ENCODE measurements at regions not wholly inside any gene's neighbourhood (a gene's known extent, or its start where the extent isn't known, plus 50 kb on each side); places are given as distances from the start of the nearest gene placed in this dataset.

- Mint-ChIP-seq H3K27ac (no peak overlapping the region), H3K9me3 (peaks cover 10 to 19% of the 10 kb centered on the region in 2 donors), H3K36me3 (peaks cover 0 to 10% of the 10 kb centered on the region in 2 donors)
- ATAC-seq (no peak), DNase-seq (ENCODE audit: low spot score in 2 of 2) (no peak)
These were observed 184.7 kb downstream of the TBX5 start for GRCh38 chr12:114221136-114221833.

GRCh38 chr12:114220311-114220710, 185.6 kb downstream of the TBX5 start:
- H3K36me3 Mint-ChIP-seq = peaks cover 0 to 10% of the 10 kb centered on the region in 2 donors
- ATAC-seq = no peak
- H3K9me3 Mint-ChIP-seq = peaks cover 10 to 19% of the 10 kb centered on the region in 2 donors
- no peak overlapping the region for H3K27ac Mint-ChIP-seq
- no peak for DNase-seq (ENCODE audit: low spot score in 2 of 2)

- ATAC-seq = no peak
- peaks cover 13 to 16% of the 10 kb centered on the region in 2 donors for H3K9me3 Mint-ChIP-seq
These were observed 187.8 kb downstream of the TBX5 start for GRCh38 chr12:114218136-114218535.

GRCh38 chr12:114215746-114216145, 190.2 kb downstream of the TBX5 start:
- Mint-ChIP-seq H3K27ac (no peak overlapping the region), H3K9me3 (peaks cover 18 to 24% of the 10 kb centered on the region in 2 donors), H3K36me3 (peaks cover 0 to 8% of the 10 kb centered on the region in 2 donors)
- ATAC-seq (no peak), DNase-seq (ENCODE audit: low spot score in 2 of 2) (no peak)

More at GRCh38 chr12:114218136-114218535, 187.8 kb downstream of the TBX5 start:
- no peak overlapping the region for H3K27ac Mint-ChIP-seq
- DNase-seq (ENCODE audit: low spot score in 2 of 2) = no peak
- peaks cover 0 to 4% of the 10 kb centered on the region in 2 donors for H3K36me3 Mint-ChIP-seq

- ATAC-seq = no peak
- peaks cover 17 to 19% of the 10 kb centered on the region in 2 donors for H3K9me3 Mint-ChIP-seq
- peaks cover 0 to 8% of the 10 kb centered on the region in 2 donors for H3K36me3 Mint-ChIP-seq
- DNase-seq (ENCODE audit: low spot score in 2 of 2) = no peak
- H3K27ac Mint-ChIP-seq = no peak overlapping the region
These were observed 192.8 kb downstream of the TBX5 start for GRCh38 chr12:114213055-114213581.

GRCh38 chr12:114209861-114210260, 196.1 kb downstream of the TBX5 start:
- Mint-ChIP-seq H3K27ac (no peak overlapping the region), H3K9me3 (peaks cover 8 to 15% of the 10 kb centered on the region in 2 donors), H3K36me3 (peaks cover 0 to 4% of the 10 kb centered on the region in 2 donors)
- ATAC-seq = no peak
- DNase-seq (ENCODE audit: low spot score in 2 of 2) = no peak

GRCh38 chr12:114206525-114206924, 199.4 kb downstream of the TBX5 start:
- no peak for ATAC-seq
- H3K27ac Mint-ChIP-seq = no peak overlapping the region
- peaks cover 0 to 4% of the 10 kb centered on the region in 2 donors for H3K36me3 Mint-ChIP-seq
- no peak for DNase-seq (ENCODE audit: low spot score in 2 of 2)
- H3K9me3 Mint-ChIP-seq = peaks cover 4 to 9% of the 10 kb centered on the region in 2 donors

- ATAC-seq = no peak
- Mint-ChIP-seq H3K9me3 (peaks cover 5 to 9% of the 10 kb centered on the region in 2 donors), H3K36me3 (no peaks in the 10 kb centered on the region), H3K27ac (no peak overlapping the region)
- no peak for DNase-seq (ENCODE audit: low spot score in 2 of 2)
These were observed 204.2 kb downstream of the TBX5 start for GRCh38 chr12:114201794-114202193.

- H3K27ac Mint-ChIP-seq = no peak overlapping the region
- no peak for DNase-seq (ENCODE audit: low spot score in 2 of 2)
- peaks cover 5 to 14% of the 10 kb centered on the region in 2 donors for H3K9me3 Mint-ChIP-seq
- H3K36me3 Mint-ChIP-seq = no peaks in the 10 kb centered on the region
- ATAC-seq = no peak
These were observed 211.0 kb downstream of the TBX5 start for GRCh38 chr12:114194956-114195355.

GRCh38 chr12:114194066-114194465, 211.9 kb downstream of the TBX5 start:
- no peaks in the 10 kb centered on the region for H3K36me3 Mint-ChIP-seq
- no peak for ATAC-seq
- no peak overlapping the region for H3K27ac Mint-ChIP-seq
- peaks cover 2 to 15% of the 10 kb centered on the region in 2 donors for H3K9me3 Mint-ChIP-seq
- no peak for DNase-seq (ENCODE audit: low spot score in 2 of 2)

- Mint-ChIP-seq H3K27ac (no peak overlapping the region), H3K36me3 (no peaks in the 10 kb centered on the region)
These were observed 212.5 kb downstream of the TBX5 start for GRCh38 chr12:114193474-114193873.

GRCh38 chr12:114192549-114192948, 213.4 kb downstream of the TBX5 start:
- H3K36me3 Mint-ChIP-seq = no peaks in the 10 kb centered on the region
- DNase-seq (ENCODE audit: low spot score in 2 of 2) (no peak), ATAC-seq (no peak)
- H3K27ac Mint-ChIP-seq = no peak overlapping the region
- H3K9me3 Mint-ChIP-seq = peaks cover 0 to 15% of the 10 kb centered on the region in 2 donors

More at GRCh38 chr12:114193474-114193873, 212.5 kb downstream of the TBX5 start:
- no peak for ATAC-seq
- peaks cover 0 to 15% of the 10 kb centered on the region in 2 donors for H3K9me3 Mint-ChIP-seq
- no peak for DNase-seq (ENCODE audit: low spot score in 2 of 2)

- Mint-ChIP-seq H3K27ac (no peak overlapping the region), H3K9me3 (peaks cover 0 to 15% of the 10 kb centered on the region in 2 donors), H3K36me3 (no peaks in the 10 kb centered on the region)
- ATAC-seq (no peak), DNase-seq (ENCODE audit: low spot score in 2 of 2) (no peak)
These were observed 213.9 kb downstream of the TBX5 start for GRCh38 chr12:114192013-114192412.

- peaks cover 0 to 15% of the 10 kb centered on the region in 2 donors for H3K9me3 Mint-ChIP-seq
- H3K27ac Mint-ChIP-seq = no peak overlapping the region
- no peaks in the 10 kb centered on the region for H3K36me3 Mint-ChIP-seq
- ATAC-seq (no peak), DNase-seq (ENCODE audit: low spot score in 2 of 2) (no peak)
These were observed 214.4 kb downstream of the TBX5 start for GRCh38 chr12:114191581-114191980.

GRCh38 chr12:114190971-114191370, 215.0 kb downstream of the TBX5 start:
- Mint-ChIP-seq H3K36me3 (no peaks in the 10 kb centered on the region), H3K27ac (no peak overlapping the region), H3K9me3 (peaks cover 0 to 15% of the 10 kb centered on the region in 2 donors)
- DNase-seq (ENCODE audit: low spot score in 2 of 2) (no peak), ATAC-seq (no peak)

GRCh38 chr12:114189266-114189665, 216.7 kb downstream of the TBX5 start:
- ATAC-seq (no peak), DNase-seq (ENCODE audit: low spot score in 2 of 2) (no peak)
- Mint-ChIP-seq H3K9me3 (peaks cover 0 to 15% of the 10 kb centered on the region in 2 donors), H3K36me3 (no peaks in the 10 kb centered on the region), H3K27ac (no peak overlapping the region)

GRCh38 chr12:114186241-114187002, 219.5 kb downstream of the TBX5 start:
- Mint-ChIP-seq H3K9me3 (peaks cover 0 to 10% of the 10 kb centered on the region in 2 donors), H3K27ac (no peak overlapping the region), H3K36me3 (no peaks in the 10 kb centered on the region)
- no peak for ATAC-seq
- DNase-seq (ENCODE audit: low spot score in 2 of 2) = no peak

Data from activated naive CD4-positive, alpha-beta T cell treated with anti-CD3 and anti-CD28 coated beads, Interleukin-2, amount 50 U/mL, for 72 hours (primary cell).